ENCODE measurements at regions not wholly inside any gene's neighbourhood (a gene's known extent, or its start where the extent isn't known, plus 50 kb on each side); places are given as distances from the start of the nearest gene placed in this dataset.

DNA sequence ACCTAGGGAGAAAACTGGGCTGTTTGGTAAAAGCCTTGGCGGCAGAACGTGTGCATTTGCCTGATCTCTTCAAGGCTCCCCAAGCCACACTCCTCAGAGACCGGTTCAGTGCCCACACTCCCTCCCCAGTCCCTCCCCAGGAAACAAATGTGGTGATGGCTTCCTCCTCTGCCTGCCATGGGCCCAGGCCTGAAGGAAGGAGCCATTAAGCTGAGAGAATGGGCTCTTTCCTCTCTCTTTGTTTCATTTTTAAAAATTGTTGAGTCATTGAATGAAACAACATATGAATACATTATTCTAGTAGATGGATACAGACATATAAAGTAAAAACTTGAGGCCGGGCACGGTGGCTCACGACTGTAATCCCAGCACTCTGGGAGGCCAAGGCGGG is 50.6 kb upstream of the YWHAQ start:
- Mint-ChIP-seq H3K27me3 (no peaks in the 10 kb centered on the region), H3K4me3 (peak overlapping the region in 7 of 8 donors; percentile 32 to 76 (median 55)), H3K9me3 (peaks cover 0 to 2% (median 0%) of the 10 kb centered on the region in 8 donors), H3K4me1 (peaks cover 11 to 19% (median 16%) of the 10 kb centered on the region in 4 donors), H3K36me3 (no peaks in the 10 kb centered on the region), H3K27ac (peak overlapping the region; percentile 42 to 94 (median 87))
- intact Hi-C loops (cut with micrococcal nuclease) = no loop called here
- ChIA-PET POLR2A (ENCODE audit: partially characterized antibody) (interaction anchor here (0.8 to 2.0 kb wide), 6 partner anchors 22 to 1423 kb away, joined by 3 to 11 read pairs (median 4); partner anchors contain the start of gene YWHAQ), CTCF (ENCODE audit: partially characterized antibody) (interaction anchor here (0.7 to 1.3 kb wide), 4 partner anchors 9 to 55 kb away, joined by 3 to 4 read pairs (median 4); no protein-coding TSS in a partner anchor)
- peak; percentile 61 to 70 (median 66) for DNase-seq
- Histone ChIP-seq H3K27me3 (ENCODE audit: insufficient read depth, low read length) (no peaks in the 10 kb centered on the region), H3K9me3 (ENCODE audit: control insufficient read depth in 1 of 2, low read length in 2 of 2) (no peaks in the 10 kb centered on the region), H3K4me3 (ENCODE audit: low read length in 2 of 2) (no peak overlapping the region), H3K36me3 (ENCODE audit: insufficient read depth, low read length) (no peaks in the 10 kb centered on the region), H3K27ac (ENCODE audit: low read depth, low read length) (peak overlapping the region; percentile 44), H3K4me1 (ENCODE audit: insufficient read depth, low read length) (peaks cover 16% of the 10 kb centered on the region)

DNA sequence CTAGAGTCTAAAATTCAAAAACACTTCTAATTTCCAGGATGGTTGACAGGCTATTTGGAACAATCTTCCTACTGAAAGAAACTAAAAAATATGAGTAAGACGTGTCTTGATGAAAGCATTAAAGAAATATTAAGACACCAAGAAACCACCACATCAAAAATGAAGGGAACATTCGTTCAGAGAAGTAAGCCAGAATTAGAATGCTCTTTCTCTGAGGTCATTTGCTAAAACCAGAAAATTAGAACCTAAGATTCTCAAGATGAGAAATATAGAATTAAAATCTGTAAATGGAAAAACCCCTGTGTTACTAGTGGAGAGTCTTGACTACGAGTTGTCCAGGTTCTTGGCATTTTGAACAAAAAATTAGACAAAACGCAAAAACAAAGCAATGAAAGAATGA is 54.8 kb upstream of the YWHAQ start:
- Histone ChIP-seq H3K36me3 (ENCODE audit: insufficient read depth, low read length) (no peaks in the 10 kb centered on the region), H3K9me3 (ENCODE audit: control insufficient read depth in 1 of 2, low read length in 2 of 2) (no peaks in the 10 kb centered on the region), H3K4me1 (ENCODE audit: insufficient read depth, low read length) (peaks cover 14% of the 10 kb centered on the region), H3K27ac (ENCODE audit: low read depth, low read length) (no peak overlapping the region), H3K27me3 (ENCODE audit: insufficient read depth, low read length) (no peaks in the 10 kb centered on the region), H3K4me3 (ENCODE audit: low read length in 2 of 2) (no peak overlapping the region)
- intact Hi-C loops (cut with micrococcal nuclease) = no loop called here
- H3K27me3 Mint-ChIP-seq = no peaks in the 10 kb centered on the region
- CTCF ChIA-PET (ENCODE audit: partially characterized antibody) = no interaction called here
- no peak overlapping the region for H3K4me3 Mint-ChIP-seq
- no peak overlapping the region for H3K27ac Mint-ChIP-seq
- POLR2A ChIA-PET (ENCODE audit: partially characterized antibody) = no interaction called here
- H3K9me3 Mint-ChIP-seq = no peaks in the 10 kb centered on the region
- H3K36me3 Mint-ChIP-seq = no peaks in the 10 kb centered on the region
- H3K4me1 Mint-ChIP-seq = peaks cover 7 to 14% (median 11%) of the 10 kb centered on the region in 4 donors
- no peak for DNase-seq

DNA sequence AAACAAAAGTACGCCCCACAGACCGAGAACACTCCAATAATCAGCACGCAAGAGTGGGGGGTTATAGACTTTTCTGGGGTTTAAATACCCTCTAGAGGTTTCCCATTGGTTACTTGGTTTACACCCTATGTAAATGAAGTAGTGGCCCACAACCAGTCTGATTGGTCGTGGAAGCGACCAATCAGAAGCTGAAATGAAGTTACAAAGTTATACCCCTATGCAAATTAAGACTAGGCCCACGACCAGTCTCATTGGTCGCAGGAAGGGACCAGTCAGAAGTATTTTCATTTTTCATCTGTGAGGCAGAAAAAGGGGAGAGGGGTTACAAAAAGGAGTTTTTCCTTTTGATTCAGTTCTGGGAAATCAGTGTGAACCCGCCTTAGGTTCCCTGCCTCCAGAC is 55.3 kb upstream of the YWHAQ start:
- Mint-ChIP-seq H3K9me3 (no peaks in the 10 kb centered on the region), H3K4me3 (no peak overlapping the region), H3K27ac (no peak overlapping the region), H3K36me3 (no peaks in the 10 kb centered on the region), H3K27me3 (no peaks in the 10 kb centered on the region), H3K4me1 (peaks cover 5 to 10% (median 8%) of the 10 kb centered on the region in 4 donors)
- POLR2A ChIA-PET (ENCODE audit: partially characterized antibody) = no interaction called here
- CTCF ChIA-PET (ENCODE audit: partially characterized antibody) = no interaction called here
- Histone ChIP-seq H3K27ac (ENCODE audit: low read depth, low read length) (no peak overlapping the region), H3K4me3 (ENCODE audit: low read length in 2 of 2) (no peak overlapping the region), H3K4me1 (ENCODE audit: insufficient read depth, low read length) (peaks cover 9% of the 10 kb centered on the region), H3K27me3 (ENCODE audit: insufficient read depth, low read length) (no peaks in the 10 kb centered on the region), H3K36me3 (ENCODE audit: insufficient read depth, low read length) (no peaks in the 10 kb centered on the region), H3K9me3 (ENCODE audit: control insufficient read depth in 1 of 2, low read length in 2 of 2) (no peaks in the 10 kb centered on the region)
- intact Hi-C loops (cut with micrococcal nuclease) = no loop called here
- no peak for DNase-seq

DNA sequence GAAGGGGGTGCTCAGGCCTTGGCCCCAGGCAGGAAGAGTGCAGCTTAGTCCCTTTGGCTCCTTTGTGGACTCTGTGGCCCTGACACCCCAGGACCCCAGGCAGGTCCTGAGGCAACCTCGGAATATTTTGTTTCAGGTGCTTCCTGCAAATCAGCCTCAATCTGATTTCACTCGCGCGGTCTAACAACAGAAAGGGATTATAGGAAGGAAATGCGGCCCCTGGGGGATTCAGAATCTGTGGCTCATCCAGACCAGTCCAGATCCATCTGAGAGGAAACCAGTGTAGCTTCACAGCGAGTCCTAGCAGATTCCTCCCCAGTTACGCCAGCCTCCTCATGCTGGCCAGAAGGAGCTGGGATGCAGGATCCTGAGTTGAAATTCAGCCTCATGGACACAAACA is 59.5 kb upstream of the YWHAQ start:
- Mint-ChIP-seq H3K4me1 (peaks cover 5 to 22% (median 9%) of the 10 kb centered on the region in 4 donors), H3K27me3 (no peaks in the 10 kb centered on the region), H3K9me3 (no peaks in the 10 kb centered on the region), H3K27ac (peak overlapping the region in 1 of 7 donors; percentile 2), H3K4me3 (no peak overlapping the region), H3K36me3 (no peaks in the 10 kb centered on the region)
- Histone ChIP-seq H3K36me3 (ENCODE audit: insufficient read depth, low read length) (no peaks in the 10 kb centered on the region), H3K9me3 (ENCODE audit: control insufficient read depth in 1 of 2, low read length in 2 of 2) (no peaks in the 10 kb centered on the region), H3K27me3 (ENCODE audit: insufficient read depth, low read length) (no peaks in the 10 kb centered on the region), H3K4me3 (ENCODE audit: low read length in 2 of 2) (no peak overlapping the region), H3K4me1 (ENCODE audit: insufficient read depth, low read length) (peaks cover 18% of the 10 kb centered on the region), H3K27ac (ENCODE audit: low read depth, low read length) (no peak overlapping the region)
- intact Hi-C loops (cut with micrococcal nuclease) = no loop called here
- DNase-seq = no peak
- POLR2A ChIA-PET (ENCODE audit: partially characterized antibody) = interaction anchor here (0.5 to 2.8 kb wide), 3 partner anchors 13 to 59 kb away, joined by 3 to 9 read pairs (median 4); partner anchors contain the start of gene YWHAQ
- CTCF ChIA-PET (ENCODE audit: partially characterized antibody) = interaction anchor here (1.6 kb wide), 1 partner anchor 8 kb away, joined by 4 read pairs; no protein-coding TSS in a partner anchor

DNA sequence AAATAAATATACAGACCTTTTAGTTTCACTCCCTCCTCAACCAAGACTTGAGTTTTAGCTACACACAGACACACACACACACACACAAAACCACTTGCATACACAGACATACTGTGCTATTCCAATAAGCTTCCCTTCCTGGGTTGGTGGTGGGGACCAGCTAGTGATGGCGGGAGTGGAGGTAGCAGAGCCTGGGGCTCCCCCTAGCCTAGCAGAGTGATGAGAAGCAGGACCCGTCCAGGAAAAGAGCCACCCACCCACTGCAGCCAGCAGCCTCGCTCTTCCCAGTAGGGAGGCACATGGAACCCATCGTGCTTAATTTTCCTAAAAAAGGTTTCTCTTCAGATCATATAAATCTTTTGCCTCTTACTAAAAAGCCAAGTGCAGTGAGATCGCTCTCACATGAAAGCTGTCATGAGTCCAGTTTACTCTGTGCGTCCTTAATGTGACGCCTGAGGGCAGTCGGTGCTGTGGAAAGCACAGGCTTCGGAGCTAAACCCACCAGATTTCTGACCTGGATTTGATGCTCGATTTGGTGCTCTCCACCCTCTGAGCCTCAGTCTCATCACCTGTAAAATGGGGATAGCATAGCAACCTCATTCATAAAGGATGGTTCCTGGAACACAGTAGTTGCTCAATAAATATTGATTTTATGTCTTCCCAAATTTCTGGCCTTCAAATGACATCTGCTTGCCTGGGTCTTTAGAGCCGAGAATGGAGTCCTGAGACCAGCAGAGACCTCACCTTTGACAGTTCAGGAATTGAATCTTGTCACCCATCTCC is 60.1 kb upstream of the YWHAQ start:
- H3K27ac ChIP-seq (ENCODE audit: low read depth, low read length) = no peak overlapping the region
- DNase-seq = no peak
- no peaks in the 10 kb centered on the region for H3K36me3 Mint-ChIP-seq
- H3K4me3 Mint-ChIP-seq = no peak overlapping the region
- no peaks in the 10 kb centered on the region for H3K9me3 Mint-ChIP-seq
- peaks cover 18% of the 10 kb centered on the region for H3K4me1 ChIP-seq (ENCODE audit: insufficient read depth, low read length)
- no peak overlapping the region for H3K4me3 ChIP-seq (ENCODE audit: low read length in 2 of 2)
- no peaks in the 10 kb centered on the region for H3K27me3 Mint-ChIP-seq
- CTCF ChIA-PET (ENCODE audit: partially characterized antibody) = interaction anchor here (1.6 kb wide), 1 partner anchor 9 kb away, joined by 4 read pairs; no protein-coding TSS in a partner anchor
- POLR2A ChIA-PET (ENCODE audit: partially characterized antibody) = interaction anchor here (0.5 to 2.8 kb wide), 3 partner anchors 12 to 60 kb away, joined by 3 to 9 read pairs (median 4); partner anchors contain the start of gene YWHAQ
- H3K9me3 ChIP-seq (ENCODE audit: control insufficient read depth in 1 of 2, low read length in 2 of 2) = no peaks in the 10 kb centered on the region
- peak overlapping the region in 2 of 7 donors; percentile 6 to 36 for H3K27ac Mint-ChIP-seq
- no peaks in the 10 kb centered on the region for H3K27me3 ChIP-seq (ENCODE audit: insufficient read depth, low read length)
- peaks cover 7 to 22% (median 9%) of the 10 kb centered on the region in 4 donors for H3K4me1 Mint-ChIP-seq
- no peaks in the 10 kb centered on the region for H3K36me3 ChIP-seq (ENCODE audit: insufficient read depth, low read length)
- intact Hi-C loops (cut with micrococcal nuclease) = no loop called here

DNA sequence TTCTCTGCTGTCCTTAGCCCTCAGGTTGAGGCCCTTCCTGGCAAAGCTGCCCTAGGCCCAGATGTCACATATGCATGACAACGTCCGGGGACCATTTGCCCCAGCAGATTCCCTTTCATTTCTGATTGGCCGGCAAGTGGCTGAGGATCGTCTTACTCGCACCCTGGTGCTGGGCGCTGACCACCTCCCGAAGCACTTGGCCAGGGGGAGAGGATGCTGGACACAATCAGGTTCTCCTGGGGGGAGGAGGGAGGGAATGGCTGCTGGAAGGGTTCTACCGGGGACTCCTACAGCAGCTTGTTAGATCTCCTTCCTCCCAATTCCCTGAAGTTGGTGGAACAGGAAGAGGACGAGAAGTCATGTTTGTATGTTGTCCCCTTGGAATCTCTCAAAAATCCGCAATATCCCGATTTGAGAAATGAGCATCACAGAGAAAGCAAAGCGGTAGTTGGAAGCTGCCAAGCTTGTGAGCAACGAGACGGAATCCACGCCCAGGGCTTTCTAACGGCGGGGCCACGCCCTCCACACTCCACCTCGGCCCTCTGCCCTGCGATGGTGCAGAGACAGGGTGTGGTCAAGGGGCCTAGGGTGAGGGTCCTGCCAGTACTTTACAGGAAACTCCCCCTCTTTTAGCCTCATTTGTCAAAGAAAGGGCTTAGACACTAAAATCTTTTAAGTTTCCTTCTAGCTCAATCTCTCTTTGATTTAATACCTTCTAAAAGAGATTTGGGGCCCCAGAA is 61.8 kb upstream of the YWHAQ start:
- peak overlapping the region in 7 of 8 donors; percentile 38 to 73 (median 57) for H3K4me3 Mint-ChIP-seq
- intact Hi-C loops (cut with micrococcal nuclease) = no loop called here
- H3K4me1 Mint-ChIP-seq = peaks cover 7 to 25% (median 12%) of the 10 kb centered on the region in 4 donors
- ChIA-PET POLR2A (ENCODE audit: partially characterized antibody) (interaction anchor here (0.8 to 1.8 kb wide), 5 partner anchors 11 to 270 kb away, joined by 3 to 8 read pairs (median 3); partner anchors contain the start of genes ADAM17, CPSF3, ITGB1BP1 and YWHAQ), CTCF (ENCODE audit: partially characterized antibody) (interaction anchor here (1.8 kb wide), 1 partner anchor 107 kb away, joined by 3 read pairs; no protein-coding TSS in a partner anchor)
- H3K4me3 ChIP-seq (ENCODE audit: low read length in 2 of 2) = no peak overlapping the region
- H3K9me3 ChIP-seq (ENCODE audit: control insufficient read depth in 1 of 2, low read length in 2 of 2) = no peaks in the 10 kb centered on the region
- no peaks in the 10 kb centered on the region for H3K27me3 ChIP-seq (ENCODE audit: insufficient read depth, low read length)
- H3K27ac ChIP-seq (ENCODE audit: low read depth, low read length) = peak overlapping the region; percentile 42
- no peaks in the 10 kb centered on the region for H3K36me3 ChIP-seq (ENCODE audit: insufficient read depth, low read length)
- peak overlapping the region in 6 of 7 donors; percentile 48 to 81 (median 64) for H3K27ac Mint-ChIP-seq
- H3K4me1 ChIP-seq (ENCODE audit: insufficient read depth, low read length) = peaks cover 18% of the 10 kb centered on the region
- H3K9me3 Mint-ChIP-seq = no peaks in the 10 kb centered on the region
- DNase-seq = no peak
- H3K27me3 Mint-ChIP-seq = no peaks in the 10 kb centered on the region
- no peaks in the 10 kb centered on the region for H3K36me3 Mint-ChIP-seq

DNA sequence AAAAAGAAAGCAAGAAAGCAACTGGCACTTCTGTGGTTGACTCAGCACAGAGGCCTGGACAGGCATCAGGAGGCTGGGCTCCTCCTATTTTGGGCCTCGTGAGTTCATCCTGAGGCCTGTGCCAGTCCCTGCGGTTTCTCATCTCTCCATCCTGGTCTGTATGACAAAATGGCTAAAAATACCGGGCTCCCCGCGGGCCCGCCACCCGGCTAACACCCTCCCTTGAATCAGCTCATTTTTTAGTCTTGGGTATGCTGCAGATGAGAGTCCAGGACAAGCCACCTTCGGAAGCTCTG is 62.3 kb upstream of the YWHAQ start:
- H3K27ac ChIP-seq (ENCODE audit: low read depth, low read length) = peak overlapping the region; percentile 42
- peaks cover 12 to 30% (median 18%) of the 10 kb centered on the region in 4 donors for H3K4me1 Mint-ChIP-seq
- no peaks in the 10 kb centered on the region for H3K36me3 ChIP-seq (ENCODE audit: insufficient read depth, low read length)
- intact Hi-C loops (cut with micrococcal nuclease) = no loop called here
- H3K27me3 Mint-ChIP-seq = no peaks in the 10 kb centered on the region
- peak overlapping the region in 5 of 7 donors; percentile 48 to 81 (median 76) for H3K27ac Mint-ChIP-seq
- no peak overlapping the region for H3K4me3 ChIP-seq (ENCODE audit: low read length in 2 of 2)
- peak overlapping the region in 6 of 8 donors; percentile 29 to 73 (median 58) for H3K4me3 Mint-ChIP-seq
- H3K36me3 Mint-ChIP-seq = no peaks in the 10 kb centered on the region
- ChIA-PET POLR2A (ENCODE audit: partially characterized antibody) (interaction anchor here (1.1 to 1.8 kb wide), 4 partner anchors 10 to 270 kb away, joined by 3 to 8 read pairs (median 5); partner anchors contain the start of genes ADAM17, CPSF3, ITGB1BP1 and YWHAQ), CTCF (ENCODE audit: partially characterized antibody) (interaction anchor here (1.8 kb wide), 1 partner anchor 106 kb away, joined by 3 read pairs; no protein-coding TSS in a partner anchor)
- H3K9me3 Mint-ChIP-seq = no peaks in the 10 kb centered on the region
- H3K27me3 ChIP-seq (ENCODE audit: insufficient read depth, low read length) = no peaks in the 10 kb centered on the region
- peaks cover 23% of the 10 kb centered on the region for H3K4me1 ChIP-seq (ENCODE audit: insufficient read depth, low read length)
- no peak for DNase-seq
- H3K9me3 ChIP-seq (ENCODE audit: control insufficient read depth in 1 of 2, low read length in 2 of 2) = no peaks in the 10 kb centered on the region
